Astrocyte of the spinal cord (primary cell): ENCODE measurements at regions not wholly inside any gene's neighbourhood (a gene's known extent, or its start where the extent isn't known, plus 50 kb on each side); places are given as distances from the start of the nearest gene placed in this dataset.
A peak's percentile ranks its signal among the peaks of the same experiment; 100 is the strongest.

ENCODE experiments used
- DNase-seq: peaks from one replicate; pipeline ENCODE4 v3.0.0; 2011; ENCODE audit warnings: low read depth, low spot score
- H3K4me3 ChIP-seq: 2 replicates; pipeline ENCODE4 v1.5.1; 2011; ENCODE audit warnings: low read depth, mild to moderate bottlenecking, low read length, moderate library complexity
- in situ Hi-C: cut with HindIII; loops from 2 replicates; pipeline ENCODE4 v1.10.0; 2017; ENCODE audit warnings: low sequenced_read_pairs
- TF ChIP-seq, protein P1 (sequence below): IDR thresholded peaks from 2 replicates; pipeline ENCODE4 v1.5.1; 2012; ENCODE audit warnings: low read depth, mild to moderate bottlenecking, low read length, inconsistent platforms

DNA sequence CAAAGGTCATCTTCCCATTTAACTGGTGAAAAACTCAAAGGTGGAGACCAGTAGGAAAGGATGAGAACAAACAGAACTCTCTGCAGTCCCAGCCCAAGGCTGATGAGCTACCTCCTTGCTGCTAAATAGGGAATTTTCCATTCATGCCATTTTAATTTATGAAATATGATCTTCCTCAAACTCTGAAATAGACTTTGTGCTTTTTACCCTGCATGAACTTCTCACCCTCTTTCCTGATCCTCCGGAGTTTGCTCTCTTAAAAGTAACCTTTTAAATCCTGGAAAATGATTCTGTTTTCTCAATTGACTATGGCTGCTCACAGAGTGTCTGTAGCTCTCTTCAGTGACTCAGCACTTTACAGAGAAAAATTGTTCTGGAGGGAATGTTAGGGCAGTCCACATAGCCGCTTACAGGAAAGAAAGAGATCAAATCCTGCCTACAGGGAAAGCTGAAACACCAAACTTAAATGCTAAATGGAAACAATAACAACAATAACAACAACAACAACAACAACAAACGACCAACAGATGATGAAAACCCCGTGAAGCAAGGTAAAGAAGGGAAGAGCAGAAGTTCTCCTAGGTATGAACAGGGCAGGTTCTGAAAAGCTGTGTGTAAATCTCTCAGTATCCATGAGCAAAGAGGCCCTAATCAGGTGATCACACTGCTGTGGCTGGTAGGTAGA is 79.8 kb upstream of the SESTD1 start:
- TF ChIP-seq, protein P1, sequence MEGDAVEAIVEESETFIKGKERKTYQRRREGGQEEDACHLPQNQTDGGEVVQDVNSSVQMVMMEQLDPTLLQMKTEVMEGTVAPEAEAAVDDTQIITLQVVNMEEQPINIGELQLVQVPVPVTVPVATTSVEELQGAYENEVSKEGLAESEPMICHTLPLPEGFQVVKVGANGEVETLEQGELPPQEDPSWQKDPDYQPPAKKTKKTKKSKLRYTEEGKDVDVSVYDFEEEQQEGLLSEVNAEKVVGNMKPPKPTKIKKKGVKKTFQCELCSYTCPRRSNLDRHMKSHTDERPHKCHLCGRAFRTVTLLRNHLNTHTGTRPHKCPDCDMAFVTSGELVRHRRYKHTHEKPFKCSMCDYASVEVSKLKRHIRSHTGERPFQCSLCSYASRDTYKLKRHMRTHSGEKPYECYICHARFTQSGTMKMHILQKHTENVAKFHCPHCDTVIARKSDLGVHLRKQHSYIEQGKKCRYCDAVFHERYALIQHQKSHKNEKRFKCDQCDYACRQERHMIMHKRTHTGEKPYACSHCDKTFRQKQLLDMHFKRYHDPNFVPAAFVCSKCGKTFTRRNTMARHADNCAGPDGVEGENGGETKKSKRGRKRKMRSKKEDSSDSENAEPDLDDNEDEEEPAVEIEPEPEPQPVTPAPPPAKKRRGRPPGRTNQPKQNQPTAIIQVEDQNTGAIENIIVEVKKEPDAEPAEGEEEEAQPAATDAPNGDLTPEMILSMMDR = no peak
- DNase-seq = peak; percentile 49
- in situ Hi-C loops = no loop called here
- H3K4me3 ChIP-seq = no peak overlapping the region

DNA sequence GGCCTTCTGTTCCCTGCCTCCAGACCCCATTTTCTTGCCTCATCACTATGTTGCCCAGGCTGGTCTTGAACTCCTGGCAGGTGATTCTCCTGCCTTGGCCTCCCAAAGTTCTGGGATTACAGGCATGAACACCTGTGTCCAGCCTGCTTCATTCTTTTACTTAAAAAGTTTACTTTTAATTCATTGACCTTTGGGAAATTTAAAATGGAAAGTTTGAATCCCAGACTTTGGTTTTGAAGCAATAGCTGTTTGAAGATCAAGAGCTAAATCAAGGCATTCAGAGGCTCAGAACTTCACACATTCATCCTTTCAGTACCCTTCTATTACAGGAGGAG is 79.3 kb upstream of the SESTD1 start:
- in situ Hi-C loops = no loop called here
- no peak for DNase-seq
- no peak overlapping the region for H3K4me3 ChIP-seq
- TF ChIP-seq, protein P1 = no peak

DNA sequence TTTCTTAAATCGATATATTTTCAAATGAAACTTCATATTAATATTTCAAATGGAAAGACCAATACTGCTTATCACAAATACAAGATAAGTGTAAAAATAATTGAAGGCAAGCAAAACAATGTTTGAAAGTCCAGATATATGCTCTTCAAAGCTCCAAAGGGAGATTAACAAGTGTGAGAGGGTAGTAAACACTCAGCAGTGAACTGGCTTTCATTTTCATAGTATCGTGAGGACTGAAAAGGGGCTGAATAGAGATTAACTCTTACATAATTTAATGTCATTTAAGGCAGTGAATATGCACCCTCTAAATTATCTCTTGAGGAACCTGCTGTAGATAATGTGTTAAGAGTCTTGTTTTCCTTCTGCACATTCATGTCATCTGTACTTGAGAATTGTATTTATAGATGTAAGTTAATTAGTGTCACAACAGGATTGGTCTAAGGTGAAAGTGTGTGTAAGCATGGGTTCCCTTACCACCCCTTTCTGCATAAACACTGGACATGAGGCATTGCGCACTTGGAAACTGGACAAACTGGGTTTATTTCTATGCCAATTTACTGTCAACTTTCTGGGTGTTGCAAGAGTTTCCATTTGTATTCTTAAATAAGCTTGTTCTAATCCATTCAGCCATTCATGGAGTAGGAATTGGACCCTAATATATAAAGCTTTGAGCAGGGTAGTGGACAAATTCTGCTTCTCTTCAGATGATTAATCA is 76.7 kb upstream of the SESTD1 start:
- no peak for DNase-seq
- in situ Hi-C loops = no loop called here
- no peak overlapping the region for H3K4me3 ChIP-seq
- TF ChIP-seq, protein P1 = no peak

DNA sequence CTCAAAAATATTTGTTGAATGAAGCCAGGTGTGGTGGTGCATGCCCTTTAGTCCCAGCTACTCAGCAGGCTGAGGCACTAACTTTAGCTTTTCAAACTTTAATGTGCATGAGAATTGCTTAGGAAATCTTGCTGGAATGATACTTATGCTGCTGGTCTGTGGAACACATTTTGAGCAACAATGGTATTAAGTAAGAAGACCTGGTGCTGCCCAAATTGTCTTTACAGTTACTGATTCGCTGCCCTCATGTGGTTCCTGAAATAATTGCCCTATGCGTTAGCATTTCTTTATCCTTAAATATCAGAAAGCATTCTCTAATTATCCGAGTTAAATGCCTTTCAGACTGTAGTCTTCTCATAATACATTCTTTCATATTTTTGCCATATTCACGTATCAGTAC is 76.0 kb upstream of the SESTD1 start:
- peak; percentile 37 for DNase-seq
- in situ Hi-C loops = no loop called here
- no peak overlapping the region for H3K4me3 ChIP-seq
- TF ChIP-seq, protein P1 = peak; percentile 32

DNA sequence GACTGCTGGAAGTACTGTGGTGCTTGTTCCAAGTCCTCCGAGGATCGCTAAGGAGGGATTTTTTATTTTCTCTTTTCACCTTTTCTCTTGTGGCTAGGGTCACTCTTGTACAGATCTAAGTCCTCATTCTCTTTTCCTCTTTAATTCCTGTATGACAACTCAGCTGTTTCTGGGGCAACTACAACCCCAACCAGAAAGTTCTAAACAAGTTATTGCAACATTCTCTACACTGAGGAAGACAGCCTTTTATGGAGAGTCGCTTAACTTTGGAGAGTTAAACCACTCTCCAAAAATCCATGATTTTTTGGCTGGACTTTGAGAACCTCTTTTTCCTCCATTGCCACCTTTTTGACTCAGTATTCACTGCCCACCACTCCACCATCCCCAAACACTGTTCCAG is 74.0 kb upstream of the SESTD1 start:
- TF ChIP-seq, protein P1 = no peak
- no peak for DNase-seq
- in situ Hi-C loops = no loop called here
- no peak overlapping the region for H3K4me3 ChIP-seq

DNA sequence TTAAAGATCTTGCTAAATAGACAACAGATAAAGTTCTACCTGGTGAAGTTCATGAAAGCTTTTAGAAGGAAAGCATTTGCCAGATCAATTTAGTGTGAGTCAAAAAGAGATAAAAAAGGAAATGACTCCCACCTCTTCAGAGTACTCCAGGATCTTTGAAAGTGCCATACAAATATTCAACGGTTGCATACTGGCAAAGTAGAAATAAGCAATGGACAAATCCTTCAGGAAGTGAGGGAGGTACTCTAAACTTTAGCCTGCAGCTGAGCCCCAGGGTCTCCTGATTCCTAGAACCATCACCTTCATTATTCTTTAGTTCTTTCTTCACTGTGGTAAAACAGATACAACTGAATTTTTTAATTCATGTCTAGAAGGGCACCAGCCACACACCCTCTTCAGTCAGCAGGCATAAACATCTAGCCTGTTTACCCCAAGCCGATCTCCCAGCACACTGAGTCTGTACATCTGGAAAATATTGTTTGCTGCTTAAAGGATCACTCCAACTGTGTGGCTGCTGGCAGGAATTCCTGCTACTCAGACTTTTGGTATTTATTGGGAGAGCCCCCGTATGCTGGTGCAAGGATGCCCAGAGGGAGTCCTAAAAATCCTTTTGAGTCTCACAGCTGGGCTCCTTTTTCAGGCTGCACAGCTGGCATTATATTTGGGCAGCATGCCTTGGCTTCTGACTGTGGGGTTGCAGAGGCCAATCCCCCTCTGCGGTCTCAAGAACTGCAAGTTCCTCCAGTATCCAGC is 72.3 kb upstream of the SESTD1 start:
- peak; percentile 76 for DNase-seq
- in situ Hi-C loops = no loop called here
- no peak overlapping the region for H3K4me3 ChIP-seq
- TF ChIP-seq, protein P1 = no peak
